GM10266 (cell line): ENCODE measurements at regions not wholly inside any gene's neighbourhood (a gene's known extent, or its start where the extent isn't known, plus 50 kb on each side); places are given as distances from the start of the nearest gene placed in this dataset.

Experiments
- DNase-seq: peaks from one replicate; pipeline ENCODE4 v3.0.0; 2012; ENCODE audit errors: extremely low spot score
- TF ChIP-seq, protein P1 (sequence below): IDR thresholded peaks from 2 replicates; pipeline ENCODE4 v1.5.1; 2012; ENCODE audit warnings: mild to moderate bottlenecking, low read depth; ENCODE audit not compliant: control insufficient read depth, insufficient read depth; ENCODE audit errors: missing control alignments

GRCh38 chr15:97692301-97693015 lies 268.0 kb upstream of the ARRDC4 start:
- DNase-seq, result no peak
- TF ChIP-seq, protein P1, sequence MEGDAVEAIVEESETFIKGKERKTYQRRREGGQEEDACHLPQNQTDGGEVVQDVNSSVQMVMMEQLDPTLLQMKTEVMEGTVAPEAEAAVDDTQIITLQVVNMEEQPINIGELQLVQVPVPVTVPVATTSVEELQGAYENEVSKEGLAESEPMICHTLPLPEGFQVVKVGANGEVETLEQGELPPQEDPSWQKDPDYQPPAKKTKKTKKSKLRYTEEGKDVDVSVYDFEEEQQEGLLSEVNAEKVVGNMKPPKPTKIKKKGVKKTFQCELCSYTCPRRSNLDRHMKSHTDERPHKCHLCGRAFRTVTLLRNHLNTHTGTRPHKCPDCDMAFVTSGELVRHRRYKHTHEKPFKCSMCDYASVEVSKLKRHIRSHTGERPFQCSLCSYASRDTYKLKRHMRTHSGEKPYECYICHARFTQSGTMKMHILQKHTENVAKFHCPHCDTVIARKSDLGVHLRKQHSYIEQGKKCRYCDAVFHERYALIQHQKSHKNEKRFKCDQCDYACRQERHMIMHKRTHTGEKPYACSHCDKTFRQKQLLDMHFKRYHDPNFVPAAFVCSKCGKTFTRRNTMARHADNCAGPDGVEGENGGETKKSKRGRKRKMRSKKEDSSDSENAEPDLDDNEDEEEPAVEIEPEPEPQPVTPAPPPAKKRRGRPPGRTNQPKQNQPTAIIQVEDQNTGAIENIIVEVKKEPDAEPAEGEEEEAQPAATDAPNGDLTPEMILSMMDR, result no peak

GRCh38 chr15:97694456-97694855 lies 266.0 kb upstream of the ARRDC4 start:
- no peak for DNase-seq
- TF ChIP-seq, protein P1, result no peak

GRCh38 chr15:97703400-97703799 lies 257.1 kb upstream of the ARRDC4 start:
- TF ChIP-seq, protein P1, result no peak
- DNase-seq, result no peak

GRCh38 chr15:97706059-97706458 lies 254.4 kb upstream of the ARRDC4 start:
- TF ChIP-seq, protein P1, result no peak
- no peak for DNase-seq

DNA sequence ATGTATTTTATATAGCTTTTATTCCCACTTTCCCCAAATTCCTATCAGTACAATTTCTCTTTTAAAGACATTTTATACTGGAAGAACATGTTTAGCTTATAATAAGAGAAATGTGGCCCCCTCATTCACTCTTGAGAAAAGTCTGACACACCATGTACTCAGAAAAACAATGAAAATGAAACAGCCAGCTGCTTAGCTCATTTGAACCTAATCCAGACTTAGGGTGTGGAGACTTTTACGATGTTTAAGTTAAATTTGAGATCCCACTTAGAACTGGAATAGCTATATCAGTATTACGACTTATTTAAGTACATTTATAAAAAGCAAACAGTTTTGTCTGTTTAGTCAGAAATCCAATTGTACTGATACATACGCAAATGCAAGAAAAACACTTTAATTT lies 252.3 kb upstream of the ARRDC4 start:
- TF ChIP-seq, protein P1, result no peak
- DNase-seq, result no peak

DNA sequence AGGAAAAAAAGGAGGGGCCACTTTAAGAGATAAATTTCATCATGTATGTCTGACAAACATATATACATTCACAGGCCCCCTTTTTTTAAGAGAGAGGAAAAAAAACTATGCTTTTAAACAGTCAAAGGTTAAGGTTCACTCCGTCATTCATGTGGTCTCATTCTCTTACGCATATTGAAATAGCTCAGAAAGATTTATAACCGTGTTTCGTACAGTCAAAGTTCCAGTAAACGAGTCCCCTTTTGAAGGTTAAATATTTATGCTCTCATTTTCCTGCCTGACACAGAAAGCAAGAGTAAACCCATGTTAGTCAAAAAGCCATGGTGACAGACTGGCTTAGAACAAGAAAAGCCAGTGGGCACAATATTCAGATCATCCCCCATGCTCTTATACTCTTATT lies 248.0 kb upstream of the ARRDC4 start:
- no peak for DNase-seq
- TF ChIP-seq, protein P1, result no peak

DNA sequence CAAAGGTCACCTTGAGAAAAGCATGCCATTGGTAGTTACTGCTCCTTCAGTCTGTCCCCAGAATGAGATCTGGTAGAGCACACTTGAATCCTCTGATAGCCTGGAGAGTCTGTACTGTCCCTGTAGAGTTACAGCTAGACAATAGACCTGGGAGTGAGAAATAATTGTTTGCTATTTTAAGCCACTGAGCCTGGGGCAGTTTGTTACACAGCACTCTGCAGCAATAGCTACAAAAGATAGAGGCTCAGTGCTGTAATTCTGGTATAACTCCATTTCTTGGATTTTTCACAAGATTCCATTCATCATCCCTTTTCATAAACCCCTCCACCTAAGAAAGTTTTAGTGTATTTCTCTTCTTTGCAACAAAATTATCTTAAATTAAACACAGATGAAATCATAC lies 242.7 kb upstream of the ARRDC4 start:
- TF ChIP-seq, protein P1, result no peak
- DNase-seq, result no peak
